Epidermal melanocyte (primary cell): ENCODE measurements at regions not wholly inside any gene's neighbourhood (a gene's known extent, or its start where the extent isn't known, plus 50 kb on each side); places are given as distances from the start of the nearest gene placed in this dataset.
"Not testable (repeated sequence)": the region's sequence is repeated elsewhere in the genome, so short reads cannot be mapped to it uniquely, and the experiment has no call there.

Experiments
- DNase-seq: peaks from one replicate; pipeline ENCODE4 v3.0.0; 2011; ENCODE audit warnings: low spot score; ENCODE audit not compliant: insufficient read length

DNA sequence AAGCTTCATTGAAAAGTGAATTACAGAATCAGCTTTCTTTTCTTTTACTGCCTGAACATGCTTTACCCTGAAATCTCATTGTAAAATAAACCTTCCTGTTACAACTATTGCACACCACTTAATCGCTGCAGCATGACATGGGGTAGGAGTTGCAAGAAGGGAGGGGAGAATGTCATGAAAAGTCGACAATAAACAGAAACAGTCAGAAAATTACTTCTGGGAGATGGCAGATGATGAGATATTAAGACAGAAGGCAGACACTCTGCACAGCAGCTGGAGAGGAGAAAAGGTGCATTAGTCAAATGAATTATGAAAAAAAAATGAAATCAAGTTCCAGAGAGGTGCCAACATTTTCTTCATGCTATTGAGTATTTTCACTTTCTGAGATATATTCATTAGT lies 287.7 kb downstream of the PCDH7 start:
- DNase-seq, result no peak

DNA sequence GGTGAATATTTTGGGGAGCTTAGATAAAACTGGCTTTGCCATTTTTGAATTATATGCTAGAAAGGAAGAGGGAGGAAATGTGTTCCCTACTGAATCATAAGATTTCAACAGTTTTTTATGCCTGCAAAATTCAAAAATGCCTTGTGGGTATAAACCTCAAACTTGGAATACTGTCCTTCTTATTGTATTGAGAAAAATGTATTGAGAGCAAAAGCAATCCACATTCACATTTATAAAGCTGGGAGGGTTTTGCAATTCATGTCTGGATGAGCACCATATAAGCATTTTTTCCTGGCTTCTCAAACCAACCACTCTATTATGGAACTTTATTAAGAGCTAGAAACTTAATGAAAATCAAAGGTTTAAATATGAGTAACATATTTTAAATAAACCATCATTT lies 289.8 kb downstream of the PCDH7 start:
- no peak for DNase-seq

GRCh38 chr4:31015123-31015522 lies 295.0 kb downstream of the PCDH7 start:
- DNase-seq, result no peak

DNA sequence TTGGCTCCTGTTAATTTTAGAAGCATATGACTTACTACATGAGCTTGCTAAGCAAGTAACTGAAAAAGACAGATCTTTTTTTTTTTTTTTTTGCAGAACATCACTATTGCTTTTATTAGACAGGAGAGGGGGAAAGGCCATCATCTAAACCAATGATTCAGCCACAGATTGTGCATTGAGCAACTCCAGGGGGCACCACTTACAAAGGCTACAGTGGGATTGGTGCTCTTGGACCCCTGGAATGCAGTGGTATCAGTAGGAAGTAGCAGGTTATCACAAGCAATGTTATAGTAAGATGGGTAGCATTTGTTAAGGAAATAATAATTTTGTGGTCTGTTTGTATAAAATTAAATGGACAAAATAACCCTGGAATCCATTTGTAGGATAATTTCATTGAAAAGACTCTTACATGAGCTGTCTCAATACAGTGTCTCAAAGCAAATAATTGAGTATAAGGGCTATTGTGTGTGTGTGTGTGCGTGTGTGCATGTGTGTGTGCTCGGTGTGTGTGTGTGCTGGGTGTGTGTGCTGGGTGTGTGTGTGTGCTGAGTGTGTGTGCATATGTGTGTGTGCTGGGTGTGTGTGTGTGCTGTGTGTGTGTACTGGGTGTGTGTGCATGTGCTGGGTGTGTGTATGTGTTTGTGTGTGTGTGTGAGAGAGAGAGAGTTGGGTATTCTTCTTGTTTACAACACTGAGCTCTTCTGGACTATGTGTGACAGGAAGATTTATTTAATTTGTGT lies 296.3 kb downstream of the PCDH7 start:
- DNase-seq, result no peak

DNA sequence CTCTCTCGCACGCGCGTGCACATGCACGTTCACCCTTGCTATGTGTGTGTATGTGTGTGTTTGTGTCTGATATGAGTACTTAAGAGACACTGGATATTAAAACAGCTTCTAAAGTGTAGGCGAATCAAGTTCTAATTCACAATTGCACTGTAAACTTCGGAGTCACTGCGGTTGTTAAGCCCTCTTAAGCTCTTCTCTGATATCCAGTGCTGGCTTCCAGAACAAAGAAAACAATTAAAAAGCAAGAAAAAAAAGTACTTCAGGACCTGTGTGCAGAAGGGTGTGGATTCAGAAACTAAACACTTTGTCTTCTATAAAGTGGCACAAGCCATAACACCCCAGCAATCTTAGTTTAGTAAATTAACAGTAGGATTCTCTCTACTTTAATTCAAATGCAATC lies 300.2 kb downstream of the PCDH7 start:
- no peak for DNase-seq

GRCh38 chr4:31021008-31021407 lies 300.8 kb downstream of the PCDH7 start:
- DNase-seq, result no peak

- no peak for DNase-seq
Observed at GRCh38 chr4:31022702-31023101, 302.5 kb downstream of the PCDH7 start.

- no peak for DNase-seq
Observed at GRCh38 chr4:31023109-31023508, 302.9 kb downstream of the PCDH7 start.

DNA sequence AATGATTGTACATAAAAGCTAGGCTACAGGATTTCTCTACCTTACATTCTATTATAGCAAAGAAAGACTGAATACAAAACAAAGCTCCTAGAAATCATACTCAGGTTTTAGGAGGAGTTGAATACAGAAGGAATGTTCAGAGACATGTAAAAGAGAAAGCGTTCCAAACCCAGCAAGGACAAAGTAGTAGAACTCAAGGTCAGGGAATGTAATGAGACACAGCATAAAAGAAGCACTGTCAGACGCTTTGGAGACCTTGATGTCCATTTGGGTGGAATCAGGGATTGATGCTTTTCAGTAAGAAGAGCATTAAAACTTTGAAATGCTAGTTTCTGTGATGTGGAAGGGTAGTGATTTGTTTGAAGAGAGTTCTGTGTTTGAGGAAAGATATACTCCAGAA lies 303.6 kb downstream of the PCDH7 start:
- DNase-seq, result no peak

GRCh38 chr4:31024781-31025180 lies 304.6 kb downstream of the PCDH7 start:
- DNase-seq, result not testable (repeated sequence)

- no peak for DNase-seq
Observed at GRCh38 chr4:31026256-31026655, 306.1 kb downstream of the PCDH7 start.

- DNase-seq, result no peak
Observed at GRCh38 chr4:31034550-31034949, 314.4 kb downstream of the PCDH7 start.

- DNase-seq, result no peak
Observed at GRCh38 chr4:31035761-31036160, 315.6 kb downstream of the PCDH7 start.

- DNase-seq, result no peak
Observed at GRCh38 chr4:31037703-31038102, 317.5 kb downstream of the PCDH7 start.

GRCh38 chr4:31039382-31039781 lies 319.2 kb downstream of the PCDH7 start:
- no peak for DNase-seq

DNA sequence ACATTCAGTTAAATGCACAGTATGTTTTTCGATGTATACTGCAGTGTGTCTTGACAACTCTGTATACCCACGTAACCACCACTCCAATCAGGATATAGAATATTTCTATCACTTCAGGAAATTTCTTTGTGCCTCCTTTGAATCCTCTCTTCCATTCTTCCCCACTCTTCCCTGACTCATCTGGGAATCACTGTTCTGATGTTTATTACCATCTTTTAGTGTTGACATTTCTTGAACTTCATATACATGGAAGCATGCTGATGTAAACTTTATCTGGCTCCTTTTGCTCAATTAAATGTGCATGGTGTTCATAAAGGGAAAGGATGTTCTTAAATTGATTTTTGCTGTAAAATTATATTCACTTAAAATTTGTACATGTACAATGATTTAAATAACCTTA lies 319.9 kb downstream of the PCDH7 start:
- DNase-seq, result no peak

GRCh38 chr4:31041385-31041784 lies 321.2 kb downstream of the PCDH7 start:
- no peak for DNase-seq

DNA sequence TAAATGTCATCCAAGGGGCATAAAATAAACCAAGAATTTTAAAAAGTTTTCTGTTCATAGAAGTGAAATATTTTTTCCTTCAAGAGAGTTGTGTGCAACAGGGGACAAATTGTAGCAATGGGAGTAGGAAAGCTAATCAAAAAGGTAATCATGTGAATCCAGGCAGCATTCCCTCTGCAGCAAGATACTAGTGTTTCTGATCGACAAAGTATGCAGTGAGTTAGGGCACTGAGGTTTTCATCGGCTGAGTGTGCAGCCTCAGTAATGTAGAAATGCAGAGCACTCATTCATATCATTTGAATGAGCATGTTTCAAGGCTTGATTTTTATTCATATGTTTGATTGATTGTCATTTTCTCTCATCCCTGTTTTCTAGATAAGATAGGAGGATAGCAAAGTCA lies 321.7 kb downstream of the PCDH7 start:
- DNase-seq, result no peak

- no peak for DNase-seq
Observed at GRCh38 chr4:31043382-31044062, 323.4 kb downstream of the PCDH7 start.

- no peak for DNase-seq
Observed at GRCh38 chr4:31045151-31045550, 325.0 kb downstream of the PCDH7 start.

GRCh38 chr4:31045724-31046318 lies 325.7 kb downstream of the PCDH7 start:
- DNase-seq, result no peak

DNA sequence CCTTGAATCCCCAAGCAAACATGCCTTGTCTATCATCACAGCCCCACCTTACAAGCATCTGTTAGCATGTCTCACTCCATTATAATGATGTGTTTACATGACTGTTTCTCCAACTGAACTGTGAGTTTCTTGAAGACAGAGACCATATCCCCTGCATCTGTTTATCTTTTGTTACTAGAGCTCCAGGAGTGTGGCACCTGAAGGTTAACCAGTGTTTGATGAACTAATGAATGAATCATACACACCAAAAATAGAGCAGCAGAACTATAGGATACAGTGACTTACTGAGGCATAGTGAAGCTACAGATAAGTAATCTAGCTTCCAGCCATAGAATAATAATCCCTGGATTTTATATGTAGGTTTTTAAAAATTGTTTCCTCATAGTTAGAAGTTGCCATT lies 331.0 kb downstream of the PCDH7 start:
- no peak for DNase-seq

- DNase-seq, result no peak
Observed at GRCh38 chr4:31051565-31051964, 331.4 kb downstream of the PCDH7 start.
